Fibroblast of upper back skin (primary cell): ENCODE measurements at regions not wholly inside any gene's neighbourhood (a gene's known extent, or its start where the extent isn't known, plus 50 kb on each side); places are given as distances from the start of the nearest gene placed in this dataset.

ENCODE experiments used
- DNase-seq: peaks from one replicate; pipeline ENCODE4 v3.0.0-alpha.2; 2013

DNA sequence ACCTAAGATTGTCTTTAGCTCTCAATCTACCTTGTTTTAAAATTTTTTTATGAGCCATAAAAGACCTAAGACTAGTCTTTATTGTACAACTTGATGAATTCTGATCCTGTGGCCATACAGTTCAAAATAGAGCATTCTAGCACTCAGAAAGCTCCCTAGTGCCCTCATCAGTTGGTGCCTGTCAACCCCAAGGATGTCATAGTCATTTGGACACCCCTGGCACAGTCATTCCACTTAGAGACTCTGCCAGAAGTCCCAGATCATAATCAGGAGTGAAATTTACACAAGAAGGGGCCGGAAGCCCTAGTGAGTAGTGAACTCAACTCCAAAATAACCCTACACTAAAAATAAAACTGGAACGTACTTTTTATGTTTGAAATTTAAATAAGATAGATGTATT is 80.0 kb upstream of the INSIG1 start:
- DNase-seq = no peak

DNA sequence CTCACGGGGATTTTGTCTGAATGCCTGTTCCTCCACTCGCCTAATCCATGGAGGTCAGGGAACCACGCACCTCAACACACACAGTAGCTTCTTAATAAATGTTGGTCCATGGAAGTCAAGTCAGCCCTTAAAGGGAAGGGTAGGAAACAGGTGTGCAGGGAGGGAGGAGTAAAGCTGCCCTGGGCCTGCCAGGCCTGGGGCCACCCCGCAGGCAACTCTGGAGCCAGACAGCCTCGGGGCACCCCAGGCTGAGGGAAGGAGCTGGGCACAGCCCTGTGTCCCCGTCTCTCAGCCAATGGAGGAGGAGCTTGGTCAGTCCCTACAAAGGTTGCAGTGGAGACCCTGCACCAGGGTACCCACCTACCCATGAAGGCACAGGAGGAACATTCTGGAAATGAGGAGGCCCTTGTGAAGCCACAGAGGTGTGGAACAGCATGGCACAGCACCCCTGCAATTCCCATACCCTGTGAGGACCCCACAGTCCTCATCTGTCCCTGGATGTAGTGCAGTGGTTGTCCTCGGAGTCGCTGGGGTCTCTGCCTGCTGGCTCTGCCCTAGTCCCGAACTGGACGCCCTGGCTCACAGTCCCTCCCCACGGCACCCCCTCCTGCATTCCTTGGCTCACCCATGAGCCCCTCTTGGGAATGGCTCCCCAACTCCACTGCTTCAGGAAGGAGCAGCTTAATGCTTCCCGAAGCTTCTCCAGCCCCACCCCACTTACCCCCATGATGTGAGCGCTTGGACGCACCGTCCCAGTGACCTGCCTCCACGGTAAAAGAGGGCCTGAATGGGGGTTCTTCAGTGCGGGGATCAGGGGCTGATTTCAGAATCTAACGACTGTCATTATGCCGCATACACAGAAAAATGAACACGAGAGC is 79.2 kb upstream of the INSIG1 start:
- DNase-seq = no peak

DNA sequence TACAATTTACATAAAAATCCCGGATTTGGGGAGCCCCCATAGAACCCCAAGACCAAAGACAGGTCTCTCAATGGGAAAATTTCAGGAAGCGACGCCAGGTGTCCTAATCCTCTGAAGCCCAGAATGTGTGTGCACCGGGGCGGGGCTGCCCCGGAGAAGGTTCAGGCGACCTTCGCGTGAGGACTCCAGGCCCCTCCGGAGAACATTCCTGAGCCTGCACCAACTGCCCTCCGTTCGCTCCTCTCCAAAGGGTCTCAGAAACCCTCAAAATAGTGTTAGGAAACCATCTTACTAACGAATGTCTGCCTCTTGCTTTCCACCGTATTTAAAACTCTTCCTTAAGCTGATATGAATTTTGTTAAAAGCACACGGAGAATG is 78.5 kb upstream of the INSIG1 start:
- DNase-seq = no peak

DNA sequence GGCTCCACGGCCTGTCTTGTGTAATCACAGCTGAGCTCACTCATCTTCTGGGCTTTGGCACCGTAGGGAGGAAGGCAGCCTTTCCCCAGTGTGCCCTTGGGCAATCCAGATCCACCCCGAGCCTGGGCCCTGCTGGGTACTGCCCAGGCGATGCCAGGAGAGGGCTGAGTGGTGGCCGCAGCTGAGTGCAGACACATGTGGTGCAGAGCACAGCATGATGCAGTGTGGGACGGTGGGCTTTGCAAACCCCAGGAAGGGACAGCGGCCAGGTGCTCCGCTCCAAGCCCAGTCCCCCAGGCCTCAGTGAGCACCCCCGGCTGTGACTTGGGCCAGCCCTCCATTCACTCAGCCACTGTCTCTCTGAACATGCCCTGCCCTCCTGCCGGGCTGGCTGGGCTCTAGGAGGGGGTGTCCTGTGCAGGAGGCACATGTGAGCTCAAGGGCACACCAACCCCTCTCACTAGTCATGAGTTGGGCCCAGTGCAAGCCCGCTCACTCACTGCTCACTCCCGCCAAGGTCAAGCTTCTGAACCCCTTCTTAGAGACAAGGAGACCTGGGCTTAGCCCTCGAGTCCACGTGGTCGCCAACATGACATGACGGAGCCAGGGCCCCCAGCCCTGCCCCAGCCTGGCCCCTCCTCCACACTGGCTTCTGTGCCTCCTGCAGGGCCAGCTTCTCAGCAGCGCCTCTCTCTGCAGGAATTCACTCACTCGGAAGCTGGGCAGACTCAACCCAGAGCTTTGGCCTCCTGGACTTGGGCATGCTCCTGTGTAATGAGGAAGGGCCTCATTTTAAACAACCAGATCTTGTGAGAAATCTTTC is 77.5 kb upstream of the INSIG1 start:
- no peak for DNase-seq

DNA sequence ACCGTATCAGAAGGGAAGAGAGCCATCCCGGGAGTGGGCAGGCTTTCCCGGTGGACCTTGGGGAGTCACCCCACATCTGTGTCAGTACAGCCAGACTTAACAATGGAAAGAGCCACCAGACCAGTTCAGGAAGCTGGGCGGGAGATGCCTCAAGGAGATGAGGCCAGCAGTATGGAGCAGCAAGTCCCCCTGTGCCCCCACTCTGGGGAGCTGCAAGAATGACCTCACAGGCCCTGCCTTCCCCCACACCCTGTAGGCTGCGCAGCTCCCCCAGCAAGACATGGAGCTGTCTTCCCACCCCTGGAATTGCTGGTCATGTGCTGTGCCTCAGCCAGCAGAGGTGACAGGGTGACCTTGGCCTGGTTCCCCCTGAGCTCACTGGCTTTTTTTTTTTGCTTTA is 76.8 kb upstream of the INSIG1 start:
- DNase-seq = no peak

- DNase-seq = no peak
Measured at GRCh38 chr7:155221547-155221946, 76.1 kb upstream of the INSIG1 start.

- peak; percentile 45 for DNase-seq
Measured at GRCh38 chr7:155222061-155222460, 75.6 kb upstream of the INSIG1 start.

DNA sequence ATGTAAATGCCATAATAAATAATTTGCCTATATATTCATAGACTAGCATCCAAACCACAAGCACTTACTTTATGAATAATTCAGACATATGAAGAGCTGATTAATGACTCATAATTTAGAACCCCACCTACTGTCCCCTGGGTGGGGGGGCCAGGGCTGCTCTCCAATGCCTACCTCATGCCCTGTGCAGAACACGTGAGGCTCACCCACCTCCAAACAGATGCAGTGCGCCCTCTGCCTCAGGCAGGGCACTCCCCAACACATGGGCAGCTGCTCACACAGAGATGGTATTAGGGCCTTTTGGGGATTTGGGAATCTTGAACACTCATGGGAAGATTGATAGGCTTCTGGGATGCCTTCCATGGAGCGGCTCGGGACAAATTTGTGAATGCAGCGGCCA is 75.1 kb upstream of the INSIG1 start:
- no peak for DNase-seq

DNA sequence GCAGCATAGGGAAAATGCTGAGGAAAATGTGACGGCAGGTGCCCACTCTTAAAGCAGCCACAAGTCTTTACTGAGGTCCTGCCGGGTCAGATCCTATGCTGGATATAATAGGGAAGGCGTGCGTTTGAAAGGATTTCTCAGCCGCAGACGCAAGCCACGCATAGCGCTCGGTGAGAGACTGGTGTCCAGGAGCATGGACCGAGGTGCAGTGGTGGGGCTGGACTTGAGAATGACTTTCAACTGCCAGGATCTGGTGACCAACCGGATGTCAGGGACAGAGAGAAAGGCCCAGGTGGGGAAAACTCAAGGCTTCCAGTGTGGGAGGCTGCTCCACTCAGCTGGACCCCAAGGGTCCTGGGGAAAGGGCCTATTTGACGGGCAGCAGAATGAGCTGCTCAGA is 74.7 kb upstream of the INSIG1 start:
- DNase-seq = no peak

GRCh38 chr7:155223503-155223902 is 74.2 kb upstream of the INSIG1 start:
- DNase-seq = no peak

- no peak for DNase-seq
Measured at GRCh38 chr7:155224116-155224811, 73.4 kb upstream of the INSIG1 start.

DNA sequence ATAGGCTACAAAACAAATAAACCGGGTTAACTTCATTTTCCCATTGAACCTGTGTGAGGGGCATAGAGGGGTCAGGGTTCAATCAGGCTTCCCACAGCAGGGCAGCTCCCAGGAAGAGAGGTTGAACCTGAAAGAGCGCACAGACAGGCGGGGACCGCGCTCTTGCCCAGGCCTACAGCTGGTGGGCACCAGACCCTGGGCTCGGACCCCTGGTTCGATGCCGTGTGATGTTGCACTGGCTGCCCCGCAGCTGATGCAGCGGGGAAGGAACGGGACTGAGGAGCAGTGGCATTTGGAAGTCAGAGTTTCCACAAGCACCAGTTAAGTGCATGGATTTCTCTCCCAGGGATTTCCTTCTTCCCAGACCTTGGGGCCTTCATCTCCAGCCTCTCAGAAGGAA is 72.6 kb upstream of the INSIG1 start:
- DNase-seq = no peak

DNA sequence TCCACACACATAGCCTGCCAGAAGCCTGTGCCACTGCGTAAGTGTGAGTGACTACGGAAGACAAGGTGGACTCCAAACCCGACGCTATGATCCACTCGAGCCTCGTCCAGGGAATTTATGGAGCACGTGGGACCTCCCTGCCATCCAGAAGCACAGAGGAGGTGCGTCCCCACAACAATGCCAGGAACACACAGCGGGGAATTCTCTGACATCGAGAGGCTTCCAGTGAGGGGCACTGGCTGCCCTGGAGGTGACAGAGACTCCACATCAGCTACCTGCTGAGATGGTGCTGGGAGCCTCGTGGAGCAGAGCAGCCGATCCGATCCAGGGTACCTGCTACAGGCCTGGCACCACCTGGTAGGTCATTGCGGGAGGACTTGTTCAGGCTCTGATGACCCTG is 72.2 kb upstream of the INSIG1 start:
- no peak for DNase-seq

DNA sequence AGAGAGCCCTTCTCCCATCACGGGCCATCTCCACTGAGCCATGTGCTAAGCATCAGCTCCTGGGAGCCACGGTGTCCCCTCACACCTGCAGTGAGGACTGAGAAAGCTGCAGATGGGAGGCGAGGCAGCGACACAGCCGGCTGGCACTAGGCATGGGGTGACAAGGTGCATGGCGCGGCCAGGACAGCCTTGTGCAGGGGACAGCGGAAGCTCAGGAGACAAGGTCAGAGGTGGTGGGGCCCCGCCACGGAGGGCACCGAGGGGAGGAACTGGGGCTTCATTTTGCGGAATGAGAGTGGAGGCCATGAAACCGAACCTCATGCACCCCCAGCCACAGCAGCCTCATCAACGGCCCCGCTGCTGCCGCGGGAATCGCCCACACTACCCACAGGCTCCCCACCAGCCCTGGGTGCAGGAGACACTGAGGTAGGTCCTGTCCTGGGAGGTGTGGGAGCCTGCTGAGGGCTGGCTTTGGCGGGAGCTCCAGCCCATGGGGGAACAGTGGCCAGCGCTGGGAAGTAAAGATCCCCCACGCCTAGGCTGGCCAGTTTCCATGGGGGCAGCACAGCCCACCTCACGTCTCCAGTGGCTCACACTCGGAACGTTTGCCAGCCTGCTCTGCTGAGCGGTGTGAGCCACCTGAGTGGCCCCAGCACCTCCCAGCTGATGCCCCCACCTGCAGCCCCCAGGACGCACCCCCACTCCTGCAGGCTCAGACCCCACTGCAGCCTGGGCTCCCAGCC is 71.2 kb upstream of the INSIG1 start:
- no peak for DNase-seq

DNA sequence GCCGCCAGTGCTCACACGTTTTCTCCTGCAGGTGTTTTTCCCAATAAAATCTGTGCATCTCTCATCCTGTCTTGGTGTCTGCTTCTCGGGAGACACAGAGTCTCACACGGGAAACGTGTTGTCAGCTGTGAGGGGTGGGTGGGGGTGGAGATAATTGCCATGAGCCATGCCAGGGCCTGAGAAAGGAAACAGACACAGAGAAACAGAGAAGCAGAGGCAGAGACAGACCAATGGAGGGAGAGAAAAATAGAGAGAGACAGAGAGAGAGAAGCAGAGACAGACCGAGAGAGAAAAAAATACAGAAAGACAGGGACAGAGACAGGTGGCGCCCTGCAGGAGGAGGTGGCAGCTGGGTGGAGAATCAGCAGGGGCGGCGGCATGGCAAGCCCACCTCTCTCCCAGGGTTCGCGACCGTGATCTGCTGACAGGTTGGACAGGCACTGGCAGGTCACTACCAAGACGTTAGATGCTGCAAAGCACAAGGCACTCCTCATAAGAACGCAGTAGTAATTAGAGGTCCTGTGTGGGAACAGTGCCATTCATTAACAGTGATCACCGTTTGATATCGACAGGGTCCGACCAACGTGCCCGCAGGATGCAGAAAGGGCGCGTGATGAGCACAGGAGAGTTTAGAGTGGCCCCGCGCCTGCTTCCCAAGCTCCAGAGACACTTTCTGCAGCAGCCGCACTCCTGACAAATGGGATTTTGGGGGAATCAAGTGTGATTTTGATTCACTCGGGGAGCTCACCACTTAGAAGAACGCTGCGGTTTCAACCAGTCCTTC is 70.5 kb upstream of the INSIG1 start:
- no peak for DNase-seq

GRCh38 chr7:155227788-155228458 is 69.8 kb upstream of the INSIG1 start:
- no peak for DNase-seq

GRCh38 chr7:155228459-155228845 is 69.2 kb upstream of the INSIG1 start:
- peak; percentile 34 for DNase-seq

- no peak for DNase-seq
Measured at GRCh38 chr7:155228894-155229293, 68.8 kb upstream of the INSIG1 start.

DNA sequence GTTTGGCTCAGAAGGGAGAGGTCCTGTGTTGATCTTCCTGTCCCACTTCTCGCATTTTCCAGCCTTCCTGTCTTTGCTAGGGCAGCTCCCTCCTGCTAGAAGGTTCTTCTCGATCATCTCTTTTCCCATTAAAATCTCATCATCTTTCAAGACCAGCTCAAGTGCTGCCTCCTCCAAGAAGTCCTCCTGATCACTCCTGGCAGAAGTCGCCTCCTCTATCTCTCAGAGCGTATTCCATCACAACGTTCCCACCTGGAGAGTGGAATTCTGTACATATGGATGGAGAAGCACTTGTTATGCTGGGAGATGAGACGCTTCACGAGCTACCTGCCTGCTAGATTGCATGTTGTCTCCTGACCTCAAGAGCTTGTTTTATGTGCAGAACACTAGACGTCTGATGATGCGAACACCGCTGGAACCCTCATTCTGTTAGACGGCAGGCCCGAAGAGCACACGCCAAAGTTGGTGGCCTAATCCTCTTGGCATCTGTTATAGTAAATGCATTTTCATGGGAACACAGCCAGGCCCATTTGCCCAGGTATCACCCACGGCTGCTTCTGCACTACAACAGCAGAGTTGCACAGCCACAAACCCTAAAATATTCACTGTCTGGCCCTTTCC is 68.0 kb upstream of the INSIG1 start:
- no peak for DNase-seq

- peak; percentile 99 for DNase-seq
Measured at GRCh38 chr7:155230169-155230593, 67.5 kb upstream of the INSIG1 start.

DNA sequence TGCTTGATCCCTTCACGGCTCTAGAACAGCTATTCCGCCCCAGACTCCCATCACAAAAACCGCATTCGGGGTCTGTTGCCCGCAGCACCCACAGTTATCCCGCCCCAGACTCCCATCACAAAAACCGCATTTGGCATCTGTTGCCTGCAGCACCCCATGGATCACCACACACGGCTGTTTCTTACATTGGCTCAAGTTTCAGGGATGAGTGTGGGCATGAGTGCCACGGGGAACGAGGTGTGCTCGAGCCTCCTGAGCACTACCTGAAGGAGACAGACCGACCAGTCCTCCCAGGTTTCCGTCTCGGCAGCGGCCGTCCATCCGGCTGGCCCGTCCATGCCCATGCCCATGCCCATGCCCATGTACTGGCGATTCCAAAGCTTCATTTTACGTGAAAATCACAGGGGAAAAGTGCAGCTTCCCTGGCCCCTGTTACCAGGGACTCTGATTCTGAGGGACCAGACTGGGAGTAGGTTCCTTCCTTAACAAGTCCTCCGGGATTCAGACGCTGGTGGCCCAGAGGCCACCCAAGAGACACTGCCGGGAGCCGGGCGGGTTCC is 66.4 kb upstream of the INSIG1 start:
- no peak for DNase-seq
